ENCODE measurements at regions not wholly inside any gene's neighbourhood (a gene's known extent, or its start where the extent isn't known, plus 50 kb on each side); places are given as distances from the start of the nearest gene placed in this dataset.
"Not testable (repeated sequence)": the region's sequence is repeated elsewhere in the genome, so short reads cannot be mapped to it uniquely, and the experiment has no call there.

DNA sequence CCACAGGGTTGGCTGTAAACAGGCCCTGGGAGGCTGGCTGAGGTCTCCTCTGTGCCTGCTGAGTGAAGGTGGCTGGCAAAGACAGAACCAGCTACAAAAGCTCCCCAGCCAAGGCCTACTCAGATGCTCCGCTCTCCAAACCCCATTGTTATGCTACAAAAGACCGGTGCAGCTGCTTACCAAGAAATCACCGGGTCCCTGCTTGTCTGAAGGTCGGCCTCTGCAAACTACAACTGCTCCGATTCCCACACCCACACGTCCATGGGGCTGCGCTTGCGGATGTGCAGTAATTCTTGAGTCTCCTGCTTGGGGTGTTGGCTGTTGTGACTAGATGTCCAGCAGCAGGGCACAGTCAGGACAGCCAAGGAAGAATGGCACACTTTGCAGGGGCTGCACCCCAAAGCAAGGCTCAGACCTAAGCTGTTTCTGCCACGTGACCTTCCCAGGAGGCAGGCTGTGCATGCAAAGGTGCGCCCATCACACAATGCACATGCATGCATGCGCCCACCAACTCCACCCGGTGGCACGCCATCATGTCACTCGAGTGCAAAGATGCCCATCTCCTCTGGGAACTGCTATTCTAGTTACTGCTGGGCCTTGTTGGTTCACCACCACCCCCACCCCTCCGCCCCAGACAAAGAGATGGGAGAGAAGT lies 97.8 kb downstream of the OAT start:
- no peak for DNase-seq (ENCODE audit: low read depth)
- TF ChIP-seq, protein P1, sequence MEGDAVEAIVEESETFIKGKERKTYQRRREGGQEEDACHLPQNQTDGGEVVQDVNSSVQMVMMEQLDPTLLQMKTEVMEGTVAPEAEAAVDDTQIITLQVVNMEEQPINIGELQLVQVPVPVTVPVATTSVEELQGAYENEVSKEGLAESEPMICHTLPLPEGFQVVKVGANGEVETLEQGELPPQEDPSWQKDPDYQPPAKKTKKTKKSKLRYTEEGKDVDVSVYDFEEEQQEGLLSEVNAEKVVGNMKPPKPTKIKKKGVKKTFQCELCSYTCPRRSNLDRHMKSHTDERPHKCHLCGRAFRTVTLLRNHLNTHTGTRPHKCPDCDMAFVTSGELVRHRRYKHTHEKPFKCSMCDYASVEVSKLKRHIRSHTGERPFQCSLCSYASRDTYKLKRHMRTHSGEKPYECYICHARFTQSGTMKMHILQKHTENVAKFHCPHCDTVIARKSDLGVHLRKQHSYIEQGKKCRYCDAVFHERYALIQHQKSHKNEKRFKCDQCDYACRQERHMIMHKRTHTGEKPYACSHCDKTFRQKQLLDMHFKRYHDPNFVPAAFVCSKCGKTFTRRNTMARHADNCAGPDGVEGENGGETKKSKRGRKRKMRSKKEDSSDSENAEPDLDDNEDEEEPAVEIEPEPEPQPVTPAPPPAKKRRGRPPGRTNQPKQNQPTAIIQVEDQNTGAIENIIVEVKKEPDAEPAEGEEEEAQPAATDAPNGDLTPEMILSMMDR (conservative IDR thresholded peaks at IDR 0.05; ENCODE audit: low read depth, low read length) = no peak
- H3K4me3 ChIP-seq (ENCODE audit: low read length) = no peak overlapping the region

DNA sequence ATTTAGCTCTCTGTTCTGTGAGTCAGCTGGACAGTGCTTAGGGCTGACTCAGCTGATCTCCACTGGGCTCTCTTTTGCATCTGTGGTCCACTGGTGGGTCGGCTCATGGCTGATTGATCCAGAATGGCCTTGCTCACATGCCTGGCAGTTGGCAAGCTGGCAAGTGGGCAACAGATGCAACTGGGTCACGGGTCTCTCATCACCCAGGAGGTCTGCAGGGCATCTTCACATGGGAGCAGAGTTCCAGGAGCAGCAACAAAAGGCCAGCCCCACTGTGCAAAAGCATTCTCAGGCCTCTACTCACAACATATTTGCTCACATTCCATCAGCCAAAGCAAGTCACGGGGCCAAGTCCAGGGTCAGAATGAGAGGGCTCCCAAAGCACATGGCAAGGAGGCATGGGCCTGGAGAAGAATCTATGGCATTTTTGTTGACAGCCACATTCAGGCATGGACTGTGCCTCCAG lies 98.8 kb downstream of the OAT start:
- no peak overlapping the region for H3K4me3 ChIP-seq (ENCODE audit: low read length)
- TF ChIP-seq, protein P1 (conservative IDR thresholded peaks at IDR 0.05; ENCODE audit: low read depth, low read length) = no peak
- no peak for DNase-seq (ENCODE audit: low read depth)

DNA sequence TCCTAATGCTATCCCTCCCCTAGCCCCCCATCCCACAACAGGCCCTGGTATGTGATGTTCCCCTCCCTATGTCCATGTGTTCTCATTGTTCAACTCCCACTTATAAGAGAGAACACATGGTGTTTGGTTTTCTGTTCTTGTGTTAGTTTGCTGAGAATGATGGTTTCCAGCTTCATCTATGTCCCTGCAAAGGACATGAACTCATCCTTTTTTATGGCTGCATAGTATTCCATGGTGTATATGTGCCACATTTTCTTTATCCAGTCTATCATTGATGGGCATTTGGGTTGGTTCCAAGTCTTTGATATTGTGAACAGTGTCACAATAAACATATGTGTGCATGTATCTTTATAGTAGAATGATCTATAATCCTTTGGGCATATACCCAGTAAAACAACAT lies 99.2 kb downstream of the OAT start:
- H3K4me3 ChIP-seq (ENCODE audit: low read length); DNase-seq (ENCODE audit: low read depth): not testable (repeated sequence)

DNA sequence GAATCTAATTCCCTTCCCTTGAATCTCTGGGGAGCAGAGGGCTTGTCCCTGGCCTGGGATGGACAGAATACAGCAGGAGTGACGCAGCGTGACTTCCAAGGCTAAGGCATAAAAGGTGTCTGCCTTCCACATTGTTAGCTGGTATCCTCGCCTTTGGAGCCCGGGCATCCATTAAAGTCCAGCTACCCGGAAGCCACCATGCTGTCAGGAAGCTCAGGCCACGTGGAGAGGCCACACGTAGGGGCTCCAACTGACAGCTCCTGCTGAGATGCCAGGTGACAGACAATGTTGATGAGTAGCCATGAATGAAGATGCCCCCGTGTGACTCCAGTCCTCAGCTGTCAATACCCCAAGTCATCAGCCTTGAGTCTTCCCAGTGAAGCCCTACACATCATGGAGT lies 99.9 kb downstream of the OAT start:
- no peak overlapping the region for H3K4me3 ChIP-seq (ENCODE audit: low read length)
- no peak for DNase-seq (ENCODE audit: low read depth)
- TF ChIP-seq, protein P1 (conservative IDR thresholded peaks at IDR 0.05; ENCODE audit: low read depth, low read length) = no peak

DNA sequence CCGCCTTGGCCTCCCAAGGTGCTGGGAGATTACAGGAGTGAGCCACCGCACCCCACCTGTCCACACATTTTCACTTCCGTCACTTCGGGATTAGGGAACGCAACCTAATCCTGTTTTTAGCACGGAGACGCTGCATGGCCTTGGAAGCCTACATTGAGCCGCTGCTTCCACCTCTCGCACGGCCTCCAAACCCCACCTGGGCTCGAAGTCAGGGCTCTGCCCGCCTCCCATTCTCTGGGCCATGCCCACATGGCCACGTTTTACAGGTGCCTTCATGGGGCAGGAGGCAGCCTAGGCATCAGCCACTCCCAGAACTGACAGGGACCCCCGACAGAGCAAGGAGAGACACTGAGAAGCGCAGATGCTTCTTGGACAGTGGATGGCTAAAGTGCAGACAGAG lies 100.6 kb downstream of the OAT start:
- no peak overlapping the region for H3K4me3 ChIP-seq (ENCODE audit: low read length)
- TF ChIP-seq, protein P1 (conservative IDR thresholded peaks at IDR 0.05; ENCODE audit: low read depth, low read length) = no peak
- no peak for DNase-seq (ENCODE audit: low read depth)

DNA sequence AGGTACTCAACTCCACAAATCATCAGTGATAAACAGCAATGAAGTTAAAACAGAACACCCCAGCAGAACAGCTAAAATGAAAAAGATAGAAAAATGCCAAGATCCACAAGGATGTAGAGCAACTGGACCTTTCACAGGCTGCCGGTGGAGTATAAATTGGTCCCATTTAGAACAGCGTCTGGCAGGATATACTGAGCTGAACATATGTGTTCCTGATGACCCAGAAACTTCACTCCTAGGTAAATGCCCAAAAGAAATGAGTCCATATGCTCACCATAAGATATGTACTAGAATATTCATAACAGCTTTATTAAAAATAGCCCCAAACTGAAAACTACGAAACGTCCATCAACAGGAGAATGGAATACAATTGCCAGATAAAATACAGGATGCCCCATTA lies 102.4 kb downstream of the OAT start:
- H3K4me3 ChIP-seq (ENCODE audit: low read length) = no peak overlapping the region
- TF ChIP-seq, protein P1 (conservative IDR thresholded peaks at IDR 0.05; ENCODE audit: low read depth, low read length) = no peak
- no peak for DNase-seq (ENCODE audit: low read depth)

DNA sequence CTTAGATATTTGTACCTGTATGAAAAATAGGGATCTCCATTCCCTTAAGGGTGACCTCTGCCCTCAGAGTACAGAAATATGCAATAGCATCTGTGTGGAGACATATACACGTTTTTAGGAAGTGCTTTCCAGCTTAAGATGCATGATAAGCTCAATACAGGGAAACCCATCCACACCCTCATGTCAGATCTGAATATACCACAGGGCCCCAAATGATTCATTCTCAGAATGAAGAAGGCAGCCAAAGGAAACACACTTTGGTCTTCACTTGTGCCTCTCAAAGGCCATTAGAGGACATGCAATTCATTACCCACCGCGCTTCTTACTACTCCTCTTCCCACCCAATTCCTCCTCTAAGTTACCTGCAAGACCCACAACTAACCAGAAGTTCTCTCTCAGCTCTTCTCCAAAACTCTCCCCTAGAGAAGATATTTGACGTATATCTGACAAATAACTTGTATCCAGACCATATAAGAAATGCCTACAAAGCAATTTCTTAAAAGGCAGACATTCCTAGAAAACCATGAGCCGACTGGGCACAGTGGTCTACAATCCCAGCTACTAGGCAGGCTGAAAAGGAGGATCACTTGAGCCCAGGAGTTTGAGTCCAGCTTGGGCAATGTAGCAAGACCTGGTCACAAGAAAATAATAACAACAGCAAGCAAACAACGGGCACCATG lies 103.0 kb downstream of the OAT start:
- TF ChIP-seq, protein P1 (conservative IDR thresholded peaks at IDR 0.05; ENCODE audit: low read depth, low read length) = no peak
- no peak overlapping the region for H3K4me3 ChIP-seq (ENCODE audit: low read length)
- no peak for DNase-seq (ENCODE audit: low read depth)

Measured in retinal pigment epithelial cell (primary cell).